ENCODE measurements at regions not wholly inside any gene's neighbourhood (a gene's known extent, or its start where the extent isn't known, plus 50 kb on each side); places are given as distances from the start of the nearest gene placed in this dataset.

DNA sequence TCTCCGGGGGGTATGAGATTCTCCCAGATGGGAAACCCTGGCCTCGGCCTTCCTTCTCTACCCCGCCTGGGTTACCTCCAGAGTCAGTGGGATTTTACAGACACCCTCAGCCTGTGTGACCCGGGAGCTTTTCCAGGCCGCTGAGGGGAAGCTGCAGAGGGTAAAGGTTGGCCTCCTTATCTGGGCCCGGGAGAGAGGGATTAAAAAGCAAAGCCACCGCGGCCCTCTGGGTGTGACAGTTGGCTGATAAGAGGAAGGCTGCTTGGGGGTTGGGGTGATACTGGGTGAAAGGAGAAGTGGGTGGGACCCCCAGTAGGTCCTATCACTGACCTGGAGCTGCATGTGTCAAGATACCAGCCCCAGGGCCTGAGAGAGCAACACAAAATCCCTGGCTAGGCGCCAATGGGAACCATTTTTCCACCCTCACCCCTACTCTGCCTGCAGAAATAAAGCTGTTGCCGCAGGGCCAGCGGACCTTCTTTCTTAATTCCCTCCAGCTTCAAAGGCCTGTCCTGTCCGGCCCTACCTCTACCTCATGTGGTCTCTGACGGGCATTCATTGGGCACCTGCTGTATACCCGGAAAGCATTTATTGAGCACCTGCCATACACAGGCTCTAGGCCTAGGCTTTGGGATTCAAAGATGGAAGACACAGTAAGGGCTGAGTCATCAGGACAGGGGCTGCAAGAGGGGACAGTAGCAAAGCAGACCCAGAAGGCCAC is 77.6 kb upstream of the GSE1 start (continued):
- TF ChIP-seq TAF1 (CRISPR knock-in tag; IDR thresholded peaks at IDR 0.05) (peak; percentile 62), TOE1 (CRISPR knock-in tag; IDR thresholded peaks at IDR 0.05) (peak; percentile 97), ZNF121 (CRISPR knock-in tag; IDR thresholded peaks at IDR 0.05) (peak; percentile 83), MTF1 (CRISPR knock-in tag; IDR thresholded peaks at IDR 0.05) (no peak), RERE (CRISPR knock-in tag; IDR thresholded peaks at IDR 0.05; ENCODE audit: low read depth) (peak; percentile 95; the same call in 1 of the 2 replicates), RNF219 (CRISPR knock-in tag; IDR thresholded peaks at IDR 0.05) (no peak), CCDC6 (CRISPR knock-in tag; IDR thresholded peaks at IDR 0.05) (peak; percentile 86; the same call in 1 of the 2 replicates), ZNF660 (CRISPR knock-in tag; IDR thresholded peaks at IDR 0.05; ENCODE audit: borderline replicate concordance, low read depth) (no peak), MLLT10 (CRISPR knock-in tag; IDR thresholded peaks at IDR 0.05) (peak; percentile 42; the same call in 1 of the 2 replicates), ZNF251 (CRISPR knock-in tag; IDR thresholded peaks at IDR 0.05) (no peak), ZIK1 (CRISPR knock-in tag; IDR thresholded peaks at IDR 0.05; ENCODE audit: borderline replicate concordance, low read depth) (no peak), KAT7 (CRISPR knock-in tag; IDR thresholded peaks at IDR 0.05; ENCODE audit: borderline replicate concordance) (peak; percentile 57; the same call in 1 of the 2 replicates), SMARCE1 (IDR thresholded peaks at IDR 0.05; ENCODE audit: borderline replicate concordance) (no peak), HNRNPL (IDR thresholded peaks at IDR 0.05; ENCODE audit: low read depth, low read length) (0 out of 2 replicates have a peak, but pooled peaks have one; percentile 26), ZNF329 (CRISPR knock-in tag; IDR thresholded peaks at IDR 0.05; ENCODE audit: low read depth) (no peak), KLF15 (CRISPR knock-in tag; IDR thresholded peaks at IDR 0.05; ENCODE audit: borderline replicate concordance) (peak; percentile 99)
- TF ChIP-seq, protein P1, sequence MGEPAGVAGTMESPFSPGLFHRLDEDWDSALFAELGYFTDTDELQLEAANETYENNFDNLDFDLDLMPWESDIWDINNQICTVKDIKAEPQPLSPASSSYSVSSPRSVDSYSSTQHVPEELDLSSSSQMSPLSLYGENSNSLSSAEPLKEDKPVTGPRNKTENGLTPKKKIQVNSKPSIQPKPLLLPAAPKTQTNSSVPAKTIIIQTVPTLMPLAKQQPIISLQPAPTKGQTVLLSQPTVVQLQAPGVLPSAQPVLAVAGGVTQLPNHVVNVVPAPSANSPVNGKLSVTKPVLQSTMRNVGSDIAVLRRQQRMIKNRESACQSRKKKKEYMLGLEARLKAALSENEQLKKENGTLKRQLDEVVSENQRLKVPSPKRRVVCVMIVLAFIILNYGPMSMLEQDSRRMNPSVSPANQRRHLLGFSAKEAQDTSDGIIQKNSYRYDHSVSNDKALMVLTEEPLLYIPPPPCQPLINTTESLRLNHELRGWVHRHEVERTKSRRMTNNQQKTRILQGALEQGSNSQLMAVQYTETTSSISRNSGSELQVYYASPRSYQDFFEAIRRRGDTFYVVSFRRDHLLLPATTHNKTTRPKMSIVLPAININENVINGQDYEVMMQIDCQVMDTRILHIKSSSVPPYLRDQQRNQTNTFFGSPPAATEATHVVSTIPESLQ (CRISPR knock-in tag; conservative IDR thresholded peaks at IDR 0.05) = no peak
